Astrocyte (in vitro differentiated cells and primary cell): ENCODE measurements at regions not wholly inside any gene's neighbourhood (a gene's known extent, or its start where the extent isn't known, plus 50 kb on each side); places are given as distances from the start of the nearest gene placed in this dataset.
A peak's percentile ranks its signal among the peaks of the same experiment; 100 is the strongest.

Source experiments
- DNase-seq: peaks from one replicate; pipeline ENCODE4 v3.0.0-alpha.2; 2010; ENCODE audit warnings: low read depth
- FAIRE-seq: peaks from 2 replicates; lab custom pipeline; 2011; peaks lifted over from hg19 to GRCh38; lab: Jason Lieb, UNC
- H2AFZ ChIP-seq: 2 replicates; pipeline ENCODE4 v1.6.0; 2012; ENCODE audit warnings: low read depth, low read length, inconsistent platforms
- H3K27ac ChIP-seq: 2 replicates; pipeline ENCODE4 v1.5.1; 2011; ENCODE audit warnings: low read depth, low read length, inconsistent platforms
- H3K27me3 ChIP-seq: 2 replicates; pipeline ENCODE4 v1.6.0; 2011; ENCODE audit warnings: low read length, inconsistent platforms; ENCODE audit not compliant: insufficient read depth
- H3K36me3 ChIP-seq: 2 replicates; pipeline ENCODE4 v1.5.1; 2011; ENCODE audit warnings: low read length, inconsistent platforms; ENCODE audit not compliant: insufficient read depth
- H3K4me1 ChIP-seq: 2 replicates; pipeline ENCODE4 v1.5.1; 2011; ENCODE audit warnings: low read length, inconsistent platforms; ENCODE audit not compliant: insufficient read depth
- H3K4me2 ChIP-seq: 2 replicates; pipeline ENCODE4 v1.6.0; 2012; ENCODE audit warnings: low read length, inconsistent platforms
- H3K4me3 ChIP-seq: 2 replicates; pipeline ENCODE4 v1.5.1; 2011; ENCODE audit warnings: low read depth, mild to moderate bottlenecking, low read length, inconsistent platforms; ENCODE audit not compliant: insufficient read depth
- H3K79me2 ChIP-seq: 2 replicates; pipeline ENCODE4 v1.6.0; 2012; ENCODE audit warnings: mild to moderate bottlenecking, low read length, inconsistent platforms; ENCODE audit not compliant: insufficient read depth
- H3K9ac ChIP-seq: 2 replicates; pipeline ENCODE4 v1.6.0; 2012; ENCODE audit warnings: mild to moderate bottlenecking, low read length, inconsistent platforms
- H3K9me3 ChIP-seq: 2 replicates; pipeline ENCODE4 v1.5.1; 2012; ENCODE audit warnings: low read depth, mild to moderate bottlenecking, low read length, inconsistent platforms; ENCODE audit not compliant: insufficient read depth
- H4K20me1 ChIP-seq: 2 replicates; pipeline ENCODE4 v1.6.0; 2012; ENCODE audit warnings: low read length, inconsistent platforms; ENCODE audit not compliant: insufficient read depth
- H3K27ac Mint-ChIP-seq: one replicate; pipeline ENCODE4 v1.8.0; 2021; ENCODE audit warnings: mild to moderate bottlenecking, mixed read lengths; ENCODE audit not compliant: unreplicated experiment
- H3K27me3 Mint-ChIP-seq: one replicate; pipeline ENCODE4 v1.8.0; 2021; ENCODE audit warnings: low read depth, mixed read lengths; ENCODE audit not compliant: unreplicated experiment
- H3K36me3 Mint-ChIP-seq: one replicate; pipeline ENCODE4 v1.8.0; 2021; ENCODE audit warnings: low read depth, mixed read lengths; ENCODE audit not compliant: unreplicated experiment
- H3K4me1 Mint-ChIP-seq: one replicate; pipeline ENCODE4 v1.8.0; 2021; ENCODE audit warnings: low read depth, mixed read lengths; ENCODE audit not compliant: unreplicated experiment
- H3K4me3 Mint-ChIP-seq: one replicate; pipeline ENCODE4 v1.8.0; 2021; ENCODE audit warnings: mild to moderate bottlenecking, moderate library complexity, mixed read lengths; ENCODE audit not compliant: unreplicated experiment
- H3K9me3 Mint-ChIP-seq: one replicate; pipeline ENCODE4 v1.8.0; 2021; ENCODE audit warnings: mild to moderate bottlenecking, mixed read lengths; ENCODE audit not compliant: unreplicated experiment
- EZH2 ChIP-seq: IDR thresholded peaks from 2 replicates; pipeline ENCODE4 v1.6.1; 2012; ENCODE audit warnings: mild to moderate bottlenecking, low read length, inconsistent platforms; ENCODE audit not compliant: insufficient read depth
- TF ChIP-seq, protein P1 (sequence below): IDR thresholded peaks from 2 replicates; pipeline ENCODE4 v1.5.1; 2011; ENCODE audit warnings: low read depth, mild to moderate bottlenecking, inconsistent platforms, low read length, moderate library complexity; ENCODE audit not compliant: insufficient read depth

DNA sequence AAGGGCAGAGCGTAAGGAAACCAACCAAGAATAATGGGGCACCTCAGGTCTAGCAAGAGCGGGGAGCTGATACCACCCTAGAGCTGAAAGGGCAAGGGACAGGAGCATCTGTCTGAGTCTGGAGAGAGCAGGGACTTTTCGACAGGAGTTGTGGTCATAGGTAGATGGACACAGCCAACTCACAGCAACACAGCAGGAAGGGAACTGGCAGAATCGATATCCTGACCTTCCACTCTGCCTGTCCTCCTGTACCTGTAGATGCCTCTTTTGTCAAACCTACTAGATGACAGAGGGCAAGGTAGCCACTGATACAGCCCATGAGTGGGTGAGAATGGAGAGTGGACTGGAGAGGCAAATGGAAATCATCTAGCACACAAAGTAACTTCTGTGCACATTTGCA is 247.2 kb upstream of the EGLN3 start:
- peaks cover 2% of the 10 kb centered on the region for H3K9me3 Mint-ChIP-seq
- Histone ChIP-seq H3K27ac (no peak overlapping the region), H4K20me1 (no peaks in the 10 kb centered on the region), H3K9me3 (no peaks in the 10 kb centered on the region), H3K4me1 (peaks cover 11% of the 10 kb centered on the region), H3K4me3 (no peak overlapping the region), H3K79me2 (no peaks in the 10 kb centered on the region), H3K27me3 (no peaks in the 10 kb centered on the region), H3K4me2 (no peak overlapping the region), H2AFZ (no peak overlapping the region), H3K36me3 (no peaks in the 10 kb centered on the region), H3K9ac (no peak overlapping the region)
- H3K4me1 Mint-ChIP-seq: peaks cover 34% of the 10 kb centered on the region
- FAIRE-seq (no peak), DNase-seq (no peak)
- H3K27ac Mint-ChIP-seq: peak overlapping the region; percentile 75
- H3K4me3 Mint-ChIP-seq: no peak overlapping the region
- TF ChIP-seq EZH2: no peak
- TF ChIP-seq, protein P1, sequence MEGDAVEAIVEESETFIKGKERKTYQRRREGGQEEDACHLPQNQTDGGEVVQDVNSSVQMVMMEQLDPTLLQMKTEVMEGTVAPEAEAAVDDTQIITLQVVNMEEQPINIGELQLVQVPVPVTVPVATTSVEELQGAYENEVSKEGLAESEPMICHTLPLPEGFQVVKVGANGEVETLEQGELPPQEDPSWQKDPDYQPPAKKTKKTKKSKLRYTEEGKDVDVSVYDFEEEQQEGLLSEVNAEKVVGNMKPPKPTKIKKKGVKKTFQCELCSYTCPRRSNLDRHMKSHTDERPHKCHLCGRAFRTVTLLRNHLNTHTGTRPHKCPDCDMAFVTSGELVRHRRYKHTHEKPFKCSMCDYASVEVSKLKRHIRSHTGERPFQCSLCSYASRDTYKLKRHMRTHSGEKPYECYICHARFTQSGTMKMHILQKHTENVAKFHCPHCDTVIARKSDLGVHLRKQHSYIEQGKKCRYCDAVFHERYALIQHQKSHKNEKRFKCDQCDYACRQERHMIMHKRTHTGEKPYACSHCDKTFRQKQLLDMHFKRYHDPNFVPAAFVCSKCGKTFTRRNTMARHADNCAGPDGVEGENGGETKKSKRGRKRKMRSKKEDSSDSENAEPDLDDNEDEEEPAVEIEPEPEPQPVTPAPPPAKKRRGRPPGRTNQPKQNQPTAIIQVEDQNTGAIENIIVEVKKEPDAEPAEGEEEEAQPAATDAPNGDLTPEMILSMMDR: no peak
- no peaks in the 10 kb centered on the region for H3K36me3 Mint-ChIP-seq
- no peaks in the 10 kb centered on the region for H3K27me3 Mint-ChIP-seq

DNA sequence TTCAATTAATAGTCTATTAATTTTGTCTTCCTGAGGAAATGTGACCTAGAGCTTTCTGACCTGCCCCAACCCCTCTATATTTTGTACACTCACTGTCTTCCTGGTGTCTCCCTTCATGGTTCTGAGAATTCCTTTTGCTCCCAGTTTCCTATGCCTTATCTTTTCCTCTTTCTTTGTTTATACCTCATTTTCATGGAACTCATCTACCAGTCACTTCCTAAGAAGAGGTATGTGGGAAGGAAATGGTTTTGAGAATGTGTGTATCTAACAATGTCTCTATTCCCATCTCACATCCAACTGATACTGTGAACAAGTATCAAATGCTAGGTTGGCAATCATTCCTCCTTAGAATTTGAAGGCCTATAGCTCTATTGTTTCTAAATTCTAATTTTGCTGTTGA is 245.1 kb upstream of the EGLN3 start:
- Mint-ChIP-seq H3K4me1 (peaks cover 30% of the 10 kb centered on the region), H3K9me3 (peaks cover 2% of the 10 kb centered on the region), H3K36me3 (no peaks in the 10 kb centered on the region), H3K27me3 (no peaks in the 10 kb centered on the region), H3K27ac (no peak overlapping the region), H3K4me3 (no peak overlapping the region)
- Histone ChIP-seq H3K4me1 (peaks cover 9% of the 10 kb centered on the region), H3K4me2 (no peak overlapping the region), H3K4me3 (no peak overlapping the region), H4K20me1 (no peaks in the 10 kb centered on the region), H3K27ac (no peak overlapping the region), H3K27me3 (no peaks in the 10 kb centered on the region), H3K79me2 (no peaks in the 10 kb centered on the region), H3K9me3 (no peaks in the 10 kb centered on the region), H3K9ac (no peak overlapping the region), H2AFZ (no peak overlapping the region), H3K36me3 (no peaks in the 10 kb centered on the region)
- no peak for DNase-seq
- FAIRE-seq: no peak
- no peak for TF ChIP-seq EZH2
- TF ChIP-seq, protein P1: no peak

DNA sequence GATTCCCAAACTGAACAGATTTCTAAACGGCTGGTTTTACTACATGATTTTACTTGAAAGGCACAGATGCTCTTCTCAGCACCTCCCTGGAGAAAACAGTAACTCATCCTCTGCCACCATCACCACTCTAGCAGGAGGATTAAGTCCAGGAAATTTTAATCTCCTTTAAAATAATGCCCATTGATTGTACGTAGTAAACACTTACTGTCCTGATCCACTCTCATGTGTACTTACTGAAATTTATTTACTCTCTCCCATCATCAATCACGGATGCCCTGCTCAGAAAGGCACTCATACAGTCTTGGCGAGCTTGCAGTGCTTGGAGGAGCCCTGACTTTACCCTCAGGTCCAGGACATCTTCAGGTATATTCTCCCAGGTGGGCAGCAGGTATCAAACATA is 239.8 kb upstream of the EGLN3 start:
- H3K36me3 ChIP-seq: no peaks in the 10 kb centered on the region
- H3K27me3 ChIP-seq: no peaks in the 10 kb centered on the region
- H3K4me3 ChIP-seq: no peak overlapping the region
- no peak overlapping the region for H3K9ac ChIP-seq
- no peak for TF ChIP-seq EZH2
- H3K4me1 ChIP-seq: no peaks in the 10 kb centered on the region
- Mint-ChIP-seq H3K4me3 (no peak overlapping the region), H3K27ac (no peak overlapping the region), H3K4me1 (peaks cover 5% of the 10 kb centered on the region), H3K27me3 (no peaks in the 10 kb centered on the region), H3K36me3 (no peaks in the 10 kb centered on the region), H3K9me3 (no peaks in the 10 kb centered on the region)
- no peaks in the 10 kb centered on the region for H3K9me3 ChIP-seq
- H4K20me1 ChIP-seq: no peaks in the 10 kb centered on the region
- no peak overlapping the region for H3K4me2 ChIP-seq
- no peak for DNase-seq
- FAIRE-seq: no peak
- H3K27ac ChIP-seq: no peak overlapping the region
- H2AFZ ChIP-seq: no peak overlapping the region
- H3K79me2 ChIP-seq: no peaks in the 10 kb centered on the region
